NCI-H1694 treated with DMSO at 0.1 percent for 48 hours (cell line): ENCODE measurements at regions not wholly inside any gene's neighbourhood (a gene's known extent, or its start where the extent isn't known, plus 50 kb on each side); places are given as distances from the start of the nearest gene placed in this dataset.

Experiments used
- DNase-seq: peaks from one replicate; lab custom pipeline; 2025; lab: John Stamatoyannopoulos, UW

GRCh38 chr2:228864131-228864530 lies 407.0 kb downstream of the PID1 start:
- DNase-seq: no peak

- DNase-seq: no peak
Observed at GRCh38 chr2:228860601-228861285, 410.3 kb downstream of the PID1 start.

GRCh38 chr2:228853151-228853550 lies 417.9 kb downstream of the PID1 start:
- DNase-seq: no peak

- no peak for DNase-seq
Observed at GRCh38 chr2:228848638-228849037, 422.4 kb downstream of the PID1 start.

- no peak for DNase-seq
Observed at GRCh38 chr2:228847684-228848083, 423.4 kb downstream of the PID1 start.

GRCh38 chr2:228846161-228846560 lies 424.9 kb downstream of the PID1 start:
- DNase-seq: no peak

GRCh38 chr2:228845162-228845925 lies 425.7 kb downstream of the PID1 start:
- DNase-seq: no peak

- DNase-seq: no peak
Observed at GRCh38 chr2:228841877-228842276, 429.2 kb downstream of the PID1 start.

GRCh38 chr2:228841475-228841874 lies 429.6 kb downstream of the PID1 start:
- no peak for DNase-seq

- no peak for DNase-seq
Observed at GRCh38 chr2:228840743-228841114, 430.4 kb downstream of the PID1 start.

GRCh38 chr2:228840113-228840742 lies 430.9 kb downstream of the PID1 start:
- no peak for DNase-seq

- DNase-seq: no peak
Observed at GRCh38 chr2:228839421-228839876, 431.6 kb downstream of the PID1 start.

- no peak for DNase-seq
Observed at GRCh38 chr2:228838819-228839218, 432.3 kb downstream of the PID1 start.

- no peak for DNase-seq
Observed at GRCh38 chr2:228828397-228828796, 442.7 kb downstream of the PID1 start.

- DNase-seq: no peak
Observed at GRCh38 chr2:228827056-228827700, 443.9 kb downstream of the PID1 start.

- no peak for DNase-seq
Observed at GRCh38 chr2:228819701-228820100, 451.4 kb downstream of the PID1 start.

- no peak for DNase-seq
Observed at GRCh38 chr2:228802181-228803071, 468.7 kb downstream of the PID1 start.

- DNase-seq: no peak
Observed at GRCh38 chr2:228801451-228801850, 469.6 kb downstream of the PID1 start.

- DNase-seq: no peak
Observed at GRCh38 chr2:228799208-228799588, 471.9 kb downstream of the PID1 start.

- no peak for DNase-seq
Observed at GRCh38 chr2:228798458-228799207, 472.5 kb downstream of the PID1 start.

GRCh38 chr2:228796386-228796785 lies 474.7 kb downstream of the PID1 start:
- no peak for DNase-seq
